ENCODE measurements at regions not wholly inside any gene's neighbourhood (a gene's known extent, or its start where the extent isn't known, plus 50 kb on each side); places are given as distances from the start of the nearest gene placed in this dataset.

DNA sequence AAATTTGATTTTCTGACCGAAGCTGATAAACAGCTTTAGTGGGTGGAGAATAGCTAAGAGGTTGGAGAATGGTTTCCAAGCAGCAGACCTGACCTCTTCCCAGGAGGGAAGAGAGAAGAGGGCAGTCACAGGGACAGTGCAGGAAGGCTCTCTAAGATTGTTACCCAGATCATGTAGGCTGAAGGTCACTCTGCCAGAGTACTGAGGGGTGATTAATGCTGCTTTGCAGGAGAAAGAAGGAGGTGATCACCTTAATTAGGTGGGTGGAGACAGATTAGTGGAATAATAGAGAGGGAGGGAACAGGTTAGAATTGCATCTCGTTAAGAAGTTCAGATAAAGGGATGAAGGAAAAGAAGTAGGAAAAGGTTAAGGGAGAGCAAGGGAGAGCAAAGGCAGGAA lies 440.5 kb downstream of the BRINP1 start (continued):
- TF ChIP-seq SUZ12 (IDR thresholded peaks at IDR 0.05; ENCODE audit: unreplicated experiment): no peak
- no peak for TF ChIP-seq EGR1 (IDR thresholded peaks at IDR 0.05; ENCODE audit: borderline replicate concordance in 1 of 2, low read depth in 2 of 2, low read length in 2 of 2)
- TF ChIP-seq, protein P1, sequence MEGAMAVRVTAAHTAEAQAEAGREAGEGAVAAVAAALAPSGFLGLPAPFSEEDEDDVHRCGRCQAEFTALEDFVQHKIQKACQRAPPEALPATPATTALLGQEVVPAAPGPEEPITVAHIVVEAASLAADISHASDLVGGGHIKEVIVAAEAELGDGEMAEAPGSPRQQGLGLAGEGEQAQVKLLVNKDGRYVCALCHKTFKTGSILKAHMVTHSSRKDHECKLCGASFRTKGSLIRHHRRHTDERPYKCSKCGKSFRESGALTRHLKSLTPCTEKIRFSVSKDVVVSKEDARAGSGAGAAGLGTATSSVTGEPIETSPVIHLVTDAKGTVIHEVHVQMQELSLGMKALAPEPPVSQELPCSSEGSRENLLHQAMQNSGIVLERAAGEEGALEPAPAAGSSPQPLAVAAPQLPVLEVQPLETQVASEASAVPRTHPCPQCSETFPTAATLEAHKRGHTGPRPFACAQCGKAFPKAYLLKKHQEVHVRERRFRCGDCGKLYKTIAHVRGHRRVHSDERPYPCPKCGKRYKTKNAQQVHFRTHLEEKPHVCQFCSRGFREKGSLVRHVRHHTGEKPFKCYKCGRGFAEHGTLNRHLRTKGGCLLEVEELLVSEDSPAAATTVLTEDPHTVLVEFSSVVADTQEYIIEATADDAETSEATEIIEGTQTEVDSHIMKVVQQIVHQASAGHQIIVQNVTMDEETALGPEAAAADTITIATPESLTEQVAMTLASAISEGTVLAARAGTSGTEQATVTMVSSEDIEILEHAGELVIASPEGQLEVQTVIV (IDR thresholded peaks at IDR 0.05; ENCODE audit: borderline replicate concordance, partially characterized antibody): no peak
- no peak for TF ChIP-seq MEF2A (IDR thresholded peaks at IDR 0.05; ENCODE audit: insufficient read depth, low read depth, low read length)
- TF ChIP-seq ZNF274 (IDR thresholded peaks at IDR 0.05; ENCODE audit: insufficient read depth, insufficient read length): no peak

DNA sequence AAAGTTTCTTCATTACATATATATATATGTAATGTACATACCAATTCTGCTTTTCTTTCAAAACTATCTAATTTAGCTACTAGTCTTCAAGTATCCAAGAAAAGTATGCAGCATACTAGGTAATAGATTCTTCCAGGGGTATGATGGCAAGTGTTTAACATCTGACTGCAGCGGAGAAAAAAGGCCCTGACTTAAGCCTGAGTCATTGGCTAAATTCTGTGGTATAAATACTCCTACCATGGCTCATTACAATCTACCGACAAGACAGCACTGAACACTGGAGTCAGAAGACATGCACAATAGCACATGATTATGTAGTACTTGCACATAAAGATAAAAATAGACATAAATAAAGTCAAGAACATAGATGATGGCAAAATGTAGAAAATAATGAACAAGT lies 439.9 kb downstream of the BRINP1 start:
- Histone ChIP-seq H3K4me1 (ENCODE audit: control insufficient read depth, insufficient read depth, low read length) (no peaks in the 10 kb centered on the region), H3K4me2 (ENCODE audit: control insufficient read depth, insufficient read depth) (no peak overlapping the region), H3K36me3 (ENCODE audit: control insufficient read depth in 2 of 2, insufficient read depth in 2 of 2, low read length in 1 of 2) (no peaks in the 10 kb centered on the region), H3K27me3 (replicated peaks in 1 of 2; ENCODE audit: control insufficient read depth in 2 of 2, insufficient read depth in 2 of 2, low read length in 1 of 2) (no peaks in the 10 kb centered on the region), H3K27ac (ENCODE audit: control insufficient read depth, insufficient read depth) (no peak overlapping the region), H3K79me2 (ENCODE audit: control insufficient read depth, insufficient read depth, low read length) (no peaks in the 10 kb centered on the region), H2AFZ (ENCODE audit: control insufficient read depth, low read depth, low read length) (no peak overlapping the region), H4K20me1 (ENCODE audit: control insufficient read depth, insufficient read depth) (no peaks in the 10 kb centered on the region), H3K4me3 (no peak overlapping the region), H3K9ac (ENCODE audit: control insufficient read depth, insufficient read depth, low read length) (no peak overlapping the region), H3K9me3 (replicated peaks; ENCODE audit: control insufficient read depth, insufficient read depth, low read length) (no peaks in the 10 kb centered on the region)
- intact Hi-C loops (cut with micrococcal nuclease; ENCODE audit: unreplicated experiment): no loop called here
- ATAC-seq (no peak), FAIRE-seq (no peak), DNase-seq (ENCODE audit: low read depth, low spot score) (no peak)
- CTCF ChIA-PET: no interaction called here
- in situ Hi-C loops (cut with MboI): no loop called here
- 28% methylated on average over 2 of the region's 2 CpGs for WGBS (ENCODE audit: insufficient coverage, insufficient replicate concordance, low lambda C conversion rate, missing lambda C conversion rate)
- POLR2A ChIA-PET: no interaction called here
- no TSS peak for BruUV-seq (replicated peaks)
- SMC1A ChIA-PET (ENCODE audit: uncharacterized antibody, unreplicated experiment): no interaction called here
- RAD21 ChIA-PET (ENCODE audit: unreplicated experiment): no interaction called here
- no peak for TF ChIP-seq MYB (IDR thresholded peaks at IDR 0.05; ENCODE audit: borderline replicate concordance, low read depth, low read length)
- no peak for TF ChIP-seq NFIC (IDR thresholded peaks at IDR 0.05; ENCODE audit: low read depth, low read length)
- TF ChIP-seq, protein P2, sequence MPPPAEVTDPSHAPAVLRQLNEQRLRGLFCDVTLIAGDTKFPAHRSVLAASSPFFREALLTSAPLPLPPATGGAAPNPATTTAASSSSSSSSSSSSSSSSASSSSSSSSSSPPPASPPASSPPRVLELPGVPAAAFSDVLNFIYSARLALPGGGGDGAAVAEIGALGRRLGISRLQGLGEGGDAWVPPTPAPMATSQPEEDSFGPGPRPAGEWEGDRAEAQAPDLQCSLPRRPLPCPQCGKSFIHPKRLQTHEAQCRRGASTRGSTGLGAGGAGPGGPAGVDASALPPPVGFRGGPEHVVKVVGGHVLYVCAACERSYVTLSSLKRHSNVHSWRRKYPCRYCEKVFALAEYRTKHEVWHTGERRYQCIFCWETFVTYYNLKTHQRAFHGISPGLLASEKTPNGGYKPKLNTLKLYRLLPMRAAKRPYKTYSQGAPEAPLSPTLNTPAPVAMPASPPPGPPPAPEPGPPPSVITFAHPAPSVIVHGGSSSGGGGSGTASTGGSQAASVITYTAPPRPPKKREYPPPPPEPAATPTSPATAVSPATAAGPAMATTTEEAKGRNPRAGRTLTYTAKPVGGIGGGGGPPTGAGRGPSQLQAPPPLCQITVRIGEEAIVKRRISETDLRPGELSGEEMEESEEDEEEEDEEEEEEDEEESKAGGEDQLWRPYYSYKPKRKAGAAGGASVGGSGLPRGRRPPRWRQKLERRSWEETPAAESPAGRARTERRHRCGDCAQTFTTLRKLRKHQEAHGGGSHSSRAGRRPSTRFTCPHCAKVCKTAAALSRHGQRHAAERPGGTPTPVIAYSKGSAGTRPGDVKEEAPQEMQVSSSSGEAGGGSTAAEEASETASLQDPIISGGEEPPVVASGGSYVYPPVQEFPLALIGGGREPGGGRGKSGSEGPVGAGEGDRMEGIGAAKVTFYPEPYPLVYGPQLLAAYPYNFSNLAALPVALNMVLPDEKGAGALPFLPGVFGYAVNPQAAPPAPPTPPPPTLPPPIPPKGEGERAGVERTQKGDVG (CRISPR knock-in tag; IDR thresholded peaks at IDR 0.05): no peak
- TF ChIP-seq ZNF217 (IDR thresholded peaks at IDR 0.05): no peak
- TF ChIP-seq TCF3 (IDR thresholded peaks at IDR 0.05; ENCODE audit: borderline replicate concordance, insufficient read depth, low read depth, low read length): no peak
- TF ChIP-seq, protein P3, sequence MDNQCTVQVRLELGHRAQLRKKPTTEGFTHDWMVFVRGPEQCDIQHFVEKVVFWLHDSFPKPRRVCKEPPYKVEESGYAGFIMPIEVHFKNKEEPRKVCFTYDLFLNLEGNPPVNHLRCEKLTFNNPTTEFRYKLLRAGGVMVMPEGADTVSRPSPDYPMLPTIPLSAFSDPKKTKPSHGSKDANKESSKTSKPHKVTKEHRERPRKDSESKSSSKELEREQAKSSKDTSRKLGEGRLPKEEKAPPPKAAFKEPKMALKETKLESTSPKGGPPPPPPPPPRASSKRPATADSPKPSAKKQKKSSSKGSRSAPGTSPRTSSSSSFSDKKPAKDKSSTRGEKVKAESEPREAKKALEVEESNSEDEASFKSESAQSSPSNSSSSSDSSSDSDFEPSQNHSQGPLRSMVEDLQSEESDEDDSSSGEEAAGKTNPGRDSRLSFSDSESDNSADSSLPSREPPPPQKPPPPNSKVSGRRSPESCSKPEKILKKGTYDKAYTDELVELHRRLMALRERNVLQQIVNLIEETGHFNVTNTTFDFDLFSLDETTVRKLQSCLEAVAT (IDR thresholded peaks at IDR 0.05): no peak
- TF ChIP-seq SMAD1 (IDR thresholded peaks at IDR 0.05; ENCODE audit: low read depth, partially characterized antibody): no peak
- TF ChIP-seq IKZF2 (IDR thresholded peaks at IDR 0.05): no peak
- TF ChIP-seq NR2C2 (IDR thresholded peaks at IDR 0.05; ENCODE audit: borderline replicate concordance, control insufficient read depth, insufficient read length, low read depth): no peak
- TF ChIP-seq BMI1 (IDR thresholded peaks at IDR 0.05; ENCODE audit: borderline replicate concordance): no peak
- TF ChIP-seq DPF2 (IDR thresholded peaks at IDR 0.05): no peak
- TF ChIP-seq ESRRA (IDR thresholded peaks at IDR 0.05; ENCODE audit: low read length): no peak

Measured in GM12878 (cell line).